ENCODE measurements at regions not wholly inside any gene's neighbourhood (a gene's known extent, or its start where the extent isn't known, plus 50 kb on each side); places are given as distances from the start of the nearest gene placed in this dataset.

GRCh38 chr19:23523863-23524262, 128.6 kb upstream of the ZNF91 start:
- Mint-ChIP-seq H3K36me3 (ENCODE audit: low read depth) (no peaks in the 10 kb centered on the region), H3K4me3 (no peak overlapping the region), H3K4me1 (ENCODE audit: low read depth) (no peaks in the 10 kb centered on the region), H3K27me3 (no peaks in the 10 kb centered on the region), H3K9me3 (peaks cover 19% of the 10 kb centered on the region), H3K27ac (no peak overlapping the region)

DNA sequence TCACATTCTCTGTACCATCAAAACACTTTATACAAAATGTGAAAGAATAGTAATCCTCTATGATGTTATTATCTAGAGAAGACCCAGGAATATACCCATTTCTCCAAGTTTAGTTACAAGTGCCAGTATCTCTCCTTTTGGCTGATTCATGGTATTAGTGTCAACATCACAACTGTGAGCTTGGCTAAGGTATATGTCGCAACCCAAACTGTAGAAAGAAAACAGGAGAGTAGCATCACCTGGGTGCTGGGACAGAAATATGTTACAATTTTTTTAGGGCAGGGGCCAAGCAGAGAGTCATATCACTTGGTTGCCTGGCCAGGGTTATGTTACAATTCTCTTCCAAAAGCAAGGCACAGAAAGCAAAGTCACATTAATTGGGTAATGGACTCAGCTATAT, 127.2 kb upstream of the ZNF91 start:
- Mint-ChIP-seq H3K27ac (no peak overlapping the region), H3K4me1 (ENCODE audit: low read depth) (no peaks in the 10 kb centered on the region), H3K9me3 (peaks cover 12% of the 10 kb centered on the region), H3K36me3 (ENCODE audit: low read depth) (no peaks in the 10 kb centered on the region), H3K27me3 (no peaks in the 10 kb centered on the region), H3K4me3 (no peak overlapping the region)

- no peak overlapping the region for H3K27ac Mint-ChIP-seq
- H3K36me3 Mint-ChIP-seq (ENCODE audit: low read depth), result no peaks in the 10 kb centered on the region
- H3K4me3 Mint-ChIP-seq, result no peak overlapping the region
- no peaks in the 10 kb centered on the region for H3K4me1 Mint-ChIP-seq (ENCODE audit: low read depth)
- no peaks in the 10 kb centered on the region for H3K27me3 Mint-ChIP-seq
- H3K9me3 Mint-ChIP-seq, result peaks cover 7% of the 10 kb centered on the region
These were observed 126.2 kb upstream of the ZNF91 start for GRCh38 chr19:23521471-23521870.

- Mint-ChIP-seq H3K9me3 (peaks cover 7% of the 10 kb centered on the region), H3K27ac (no peak overlapping the region), H3K27me3 (no peaks in the 10 kb centered on the region), H3K4me3 (no peak overlapping the region), H3K36me3 (ENCODE audit: low read depth) (no peaks in the 10 kb centered on the region), H3K4me1 (ENCODE audit: low read depth) (no peaks in the 10 kb centered on the region)
These were observed 125.2 kb upstream of the ZNF91 start for GRCh38 chr19:23520441-23520840.

- peaks cover 7% of the 10 kb centered on the region for H3K9me3 Mint-ChIP-seq
- no peaks in the 10 kb centered on the region for H3K4me1 Mint-ChIP-seq (ENCODE audit: low read depth)
- no peaks in the 10 kb centered on the region for H3K27me3 Mint-ChIP-seq
- no peak overlapping the region for H3K27ac Mint-ChIP-seq
- H3K36me3 Mint-ChIP-seq (ENCODE audit: low read depth), result no peaks in the 10 kb centered on the region
- H3K4me3 Mint-ChIP-seq, result no peak overlapping the region
These were observed 123.8 kb upstream of the ZNF91 start for GRCh38 chr19:23519031-23519430.

GRCh38 chr19:23516266-23516665, 121.0 kb upstream of the ZNF91 start:
- H3K9me3 Mint-ChIP-seq, result peaks cover 8% of the 10 kb centered on the region
- H3K4me3 Mint-ChIP-seq, result no peak overlapping the region
- H3K27ac Mint-ChIP-seq, result no peak overlapping the region
- H3K4me1 Mint-ChIP-seq (ENCODE audit: low read depth), result no peaks in the 10 kb centered on the region
- no peaks in the 10 kb centered on the region for H3K36me3 Mint-ChIP-seq (ENCODE audit: low read depth)
- no peaks in the 10 kb centered on the region for H3K27me3 Mint-ChIP-seq

- no peak overlapping the region for H3K4me3 Mint-ChIP-seq
- H3K27me3 Mint-ChIP-seq, result no peaks in the 10 kb centered on the region
- H3K4me1 Mint-ChIP-seq (ENCODE audit: low read depth), result no peaks in the 10 kb centered on the region
- H3K9me3 Mint-ChIP-seq, result peaks cover 9% of the 10 kb centered on the region
- no peak overlapping the region for H3K27ac Mint-ChIP-seq
- no peaks in the 10 kb centered on the region for H3K36me3 Mint-ChIP-seq (ENCODE audit: low read depth)
These were observed 120.3 kb upstream of the ZNF91 start for GRCh38 chr19:23515551-23515950.

GRCh38 chr19:23512151-23512925, 117.1 kb upstream of the ZNF91 start:
- H3K27ac Mint-ChIP-seq, result no peak overlapping the region
- H3K36me3 Mint-ChIP-seq (ENCODE audit: low read depth), result no peaks in the 10 kb centered on the region
- no peaks in the 10 kb centered on the region for H3K27me3 Mint-ChIP-seq
- no peak overlapping the region for H3K4me3 Mint-ChIP-seq
- no peaks in the 10 kb centered on the region for H3K4me1 Mint-ChIP-seq (ENCODE audit: low read depth)
- peaks cover 11% of the 10 kb centered on the region for H3K9me3 Mint-ChIP-seq

GRCh38 chr19:23509686-23510450, 114.6 kb upstream of the ZNF91 start:
- Mint-ChIP-seq H3K27ac (no peak overlapping the region), H3K4me3 (no peak overlapping the region), H3K9me3 (peaks cover 12% of the 10 kb centered on the region), H3K36me3 (ENCODE audit: low read depth) (no peaks in the 10 kb centered on the region), H3K4me1 (ENCODE audit: low read depth) (no peaks in the 10 kb centered on the region), H3K27me3 (no peaks in the 10 kb centered on the region)

DNA sequence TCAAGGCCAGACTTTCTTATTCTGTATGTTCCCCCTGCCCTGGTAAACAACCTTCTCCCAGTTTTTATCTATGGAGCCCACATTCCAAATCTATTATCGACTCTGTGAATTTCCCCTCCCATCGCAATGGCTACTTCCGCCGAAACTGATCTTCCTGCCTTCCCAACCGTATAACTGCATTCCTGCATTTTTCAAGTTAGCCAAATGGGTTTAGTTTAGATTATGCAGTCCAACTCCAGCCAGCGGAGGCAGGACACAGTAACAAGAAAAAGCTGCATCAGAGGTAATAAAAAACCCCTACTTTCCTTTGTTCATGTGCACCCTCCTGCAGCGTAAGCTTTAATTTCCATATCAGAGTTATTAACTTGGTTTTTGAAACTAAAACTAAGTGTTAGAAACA, 112.2 kb upstream of the ZNF91 start:
- Mint-ChIP-seq H3K4me3 (no peak overlapping the region), H3K4me1 (ENCODE audit: low read depth) (no peaks in the 10 kb centered on the region), H3K36me3 (ENCODE audit: low read depth) (no peaks in the 10 kb centered on the region), H3K27ac (no peak overlapping the region), H3K9me3 (peaks cover 8% of the 10 kb centered on the region), H3K27me3 (no peaks in the 10 kb centered on the region)

DNA sequence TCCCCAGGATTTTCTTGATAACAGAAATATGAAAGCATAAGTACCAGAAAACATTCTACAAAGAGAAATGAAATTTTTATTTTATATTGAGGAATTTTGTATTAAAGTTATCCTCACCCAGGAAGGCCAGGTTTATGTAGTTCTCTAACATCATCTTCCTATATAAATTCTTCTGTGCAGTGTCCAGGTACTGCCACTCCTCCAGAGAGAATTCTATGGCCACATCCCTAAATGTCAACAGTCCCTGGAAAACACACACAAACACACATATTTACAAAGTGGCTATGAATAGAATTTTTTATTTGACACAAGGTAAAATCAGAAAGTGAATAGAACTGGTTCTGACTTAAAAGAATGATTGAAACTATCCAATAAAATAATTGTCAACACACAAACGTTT, 110.5 kb upstream of the ZNF91 start:
- no peak overlapping the region for H3K27ac Mint-ChIP-seq
- H3K9me3 Mint-ChIP-seq, result peaks cover 4% of the 10 kb centered on the region
- no peaks in the 10 kb centered on the region for H3K27me3 Mint-ChIP-seq
- no peak overlapping the region for H3K4me3 Mint-ChIP-seq
- no peaks in the 10 kb centered on the region for H3K4me1 Mint-ChIP-seq (ENCODE audit: low read depth)
- no peaks in the 10 kb centered on the region for H3K36me3 Mint-ChIP-seq (ENCODE audit: low read depth)

- Mint-ChIP-seq H3K9me3 (peaks cover 28% of the 10 kb centered on the region), H3K27me3 (peaks cover 10% of the 10 kb centered on the region), H3K27ac (no peak overlapping the region), H3K4me3 (no peak overlapping the region), H3K4me1 (ENCODE audit: low read depth) (no peaks in the 10 kb centered on the region), H3K36me3 (ENCODE audit: low read depth) (peaks cover 4% of the 10 kb centered on the region)
These were observed 87.6 kb upstream of the ZNF91 start for GRCh38 chr19:23482829-23483228.

- no peaks in the 10 kb centered on the region for H3K4me1 Mint-ChIP-seq (ENCODE audit: low read depth)
- peaks cover 5% of the 10 kb centered on the region for H3K27me3 Mint-ChIP-seq
- peaks cover 25% of the 10 kb centered on the region for H3K9me3 Mint-ChIP-seq
- H3K27ac Mint-ChIP-seq, result no peak overlapping the region
- H3K4me3 Mint-ChIP-seq, result no peak overlapping the region
- peaks cover 4% of the 10 kb centered on the region for H3K36me3 Mint-ChIP-seq (ENCODE audit: low read depth)
These were observed 85.8 kb upstream of the ZNF91 start for GRCh38 chr19:23481043-23481442.

GRCh38 chr19:23475477-23475876, 80.2 kb upstream of the ZNF91 start:
- peaks cover 17% of the 10 kb centered on the region for H3K9me3 Mint-ChIP-seq
- H3K27me3 Mint-ChIP-seq, result peaks cover 18% of the 10 kb centered on the region
- H3K27ac Mint-ChIP-seq, result no peak overlapping the region
- no peak overlapping the region for H3K4me3 Mint-ChIP-seq
- H3K4me1 Mint-ChIP-seq (ENCODE audit: low read depth), result no peaks in the 10 kb centered on the region
- no peaks in the 10 kb centered on the region for H3K36me3 Mint-ChIP-seq (ENCODE audit: low read depth)

DNA sequence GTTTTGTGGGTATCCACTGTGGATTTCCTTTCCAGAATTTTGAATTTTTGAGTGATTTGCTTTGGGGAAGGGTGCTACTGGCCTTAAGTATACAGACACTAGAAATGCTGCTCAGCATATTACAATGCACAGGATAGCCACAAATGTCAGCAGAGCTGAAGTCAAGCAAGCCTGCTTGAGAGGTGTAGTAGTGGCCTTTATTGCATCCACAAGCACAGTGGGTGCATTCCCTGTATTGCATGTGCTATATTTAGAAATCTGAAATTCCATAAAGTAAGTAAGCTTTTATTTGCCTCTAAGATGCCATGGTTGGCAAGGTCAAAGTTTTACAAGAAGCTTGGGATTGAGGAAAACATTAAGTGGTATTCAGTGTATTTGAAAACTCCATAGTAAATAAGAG, 79.5 kb upstream of the ZNF91 start:
- H3K9me3 Mint-ChIP-seq, result peaks cover 21% of the 10 kb centered on the region
- no peak overlapping the region for H3K27ac Mint-ChIP-seq
- H3K27me3 Mint-ChIP-seq, result peaks cover 25% of the 10 kb centered on the region
- peaks cover 5% of the 10 kb centered on the region for H3K36me3 Mint-ChIP-seq (ENCODE audit: low read depth)
- no peaks in the 10 kb centered on the region for H3K4me1 Mint-ChIP-seq (ENCODE audit: low read depth)
- no peak overlapping the region for H3K4me3 Mint-ChIP-seq
